OCI-LY7 (cell line): ENCODE measurements at regions not wholly inside any gene's neighbourhood (a gene's known extent, or its start where the extent isn't known, plus 50 kb on each side); places are given as distances from the start of the nearest gene placed in this dataset.

ENCODE experiments used
- BruUV-seq: library from RNA; stranded (reverse); fragments of 400-500 nt; replicated peaks from 2 replicates; lab custom pipeline; 2021; lab: Mats Ljungman, UMichigan
- CTCF ChIA-PET: fragments of 300-600 bp; sonication (Branson Sonifier 250); formaldehyde crosslinking; loops from one replicate; lab custom pipeline; 2022; ENCODE audit warnings: antibody characterized with exemption; ENCODE audit not compliant: unreplicated experiment; lab: Charles Lee
- POLR2A ChIA-PET: fragments of 300-600 bp; sonication (Branson Sonifier 250); formaldehyde crosslinking; loops from one replicate; lab custom pipeline; 2022; ENCODE audit warnings: antibody characterized with exemption; lab: Charles Lee
- DNase-seq: peaks from one replicate; pipeline ENCODE4 v3.0.0-alpha.2; 2015; ENCODE audit warnings: low spot score
- H2AFZ ChIP-seq: fragments of 200-600 bp; sonication (generic), shearing (Covaris generic); 2 replicates; pipeline ENCODE4 v1.6.1; 2014; ENCODE audit warnings: mild to moderate bottlenecking, antibody characterized with exemption, low read length, moderate library complexity
- H3K27ac ChIP-seq: fragments of 200-600 bp; sonication (generic); 2 replicates; pipeline ENCODE4 v1.5.1; 2014; ENCODE audit warnings: mixed run types, low read depth, mild to moderate bottlenecking, moderate library complexity, low read length, inconsistent platforms; ENCODE audit not compliant: poor library complexity, severe bottlenecking
- H3K36me3 ChIP-seq: fragments of 200-600 bp; sonication (generic); 2 replicates; pipeline ENCODE4 v1.6.1; 2014; ENCODE audit warnings: mild to moderate bottlenecking, antibody characterized with exemption, low read length, moderate library complexity, mixed read lengths; ENCODE audit not compliant: insufficient read depth
- H3K4me1 ChIP-seq: fragments of 200-600 bp; sonication (generic); 2 replicates; pipeline ENCODE4 v1.5.1; 2014; ENCODE audit warnings: mild to moderate bottlenecking, low read length; ENCODE audit not compliant: insufficient read depth, poor library complexity, severe bottlenecking
- H3K4me2 ChIP-seq: fragments of 200-600 bp; sonication (generic); 2 replicates; pipeline ENCODE4 v1.6.1; 2014; ENCODE audit warnings: mild to moderate bottlenecking, low read length
- H3K4me3 ChIP-seq: fragments of 200-600 bp; sonication (generic); 2 replicates; pipeline ENCODE4 v1.5.1; 2014; ENCODE audit warnings: mild to moderate bottlenecking, low read depth, low read length; ENCODE audit not compliant: poor library complexity, severe bottlenecking
- H3K79me2 ChIP-seq: fragments of 200-600 bp; sonication (generic); 2 replicates; pipeline ENCODE4 v1.6.1; 2016; ENCODE audit warnings: low read depth, mild to moderate bottlenecking, low read length, moderate library complexity, mixed read lengths; ENCODE audit not compliant: insufficient read depth
- H3K9me2 ChIP-seq: fragments of 200-600 bp; sonication (generic); 2 replicates; pipeline ENCODE4 v1.6.1; 2016; ENCODE audit warnings: mild to moderate bottlenecking, low read length, mixed read lengths; ENCODE audit not compliant: insufficient read depth
- H3K9me3 ChIP-seq: fragments of 200-600 bp; sonication (generic); 2 replicates; pipeline ENCODE4 v1.6.1; 2014; ENCODE audit warnings: mild to moderate bottlenecking, mixed run types, low read length, mixed read lengths
- H4K20me1 ChIP-seq: fragments of 200-600 bp; sonication (generic); 2 replicates; pipeline ENCODE4 v1.6.1; 2014; ENCODE audit warnings: mild to moderate bottlenecking, antibody characterized with exemption, low read length, moderate library complexity, mixed read lengths; ENCODE audit not compliant: insufficient read depth
- CTCF ChIP-seq: fragments of 200-600 bp; sonication (generic); conservative IDR thresholded peaks from 2 replicates; pipeline ENCODE4 v1.5.1; 2014; ENCODE audit warnings: mild to moderate bottlenecking, antibody characterized with exemption, low read length, moderate library complexity, mixed read lengths
- EZH2phosphoT487 ChIP-seq: fragments of 200-600 bp; sonication (generic); IDR thresholded peaks from 2 replicates; pipeline ENCODE4 v1.6.1; 2018; ENCODE audit warnings: low read depth, borderline replicate concordance, mild to moderate bottlenecking, mixed run types, antibody characterized with exemption, low read length, moderate library complexity, mixed read lengths
- intact Hi-C: fragments of 100-400 bp; cut with micrococcal nuclease; formaldehyde crosslinking; loops from one replicate; pipeline ENCODE4 v1.10.0; 2022; ENCODE audit not compliant: unreplicated experiment

- no peaks in the 10 kb centered on the region for H3K9me2 ChIP-seq
- BruUV-seq = no TSS peak
- H4K20me1 ChIP-seq = no peaks in the 10 kb centered on the region
- H3K27ac ChIP-seq = no peak overlapping the region
- no peak for TF ChIP-seq EZH2phosphoT487
- TF ChIP-seq CTCF = no peak
- no peaks in the 10 kb centered on the region for H3K79me2 ChIP-seq
- no peaks in the 10 kb centered on the region for H3K9me3 ChIP-seq
- H3K4me2 ChIP-seq = no peak overlapping the region
- H3K4me3 ChIP-seq = no peak overlapping the region
- CTCF ChIA-PET = no interaction called here
- intact Hi-C loops = no loop called here
- H3K36me3 ChIP-seq = no peaks in the 10 kb centered on the region
- no peak for DNase-seq
- H2AFZ ChIP-seq = no peak overlapping the region
- no peaks in the 10 kb centered on the region for H3K4me1 ChIP-seq
- POLR2A ChIA-PET = no interaction called here
Measured at GRCh38 chr7:17123020-17123419, 175.4 kb upstream of the AHR start.

- Histone ChIP-seq H3K4me3 (no peak overlapping the region), H3K79me2 (no peaks in the 10 kb centered on the region), H3K36me3 (no peaks in the 10 kb centered on the region), H3K4me2 (no peak overlapping the region), H2AFZ (no peak overlapping the region), H3K9me3 (no peaks in the 10 kb centered on the region), H3K9me2 (no peaks in the 10 kb centered on the region), H3K4me1 (no peaks in the 10 kb centered on the region), H3K27ac (no peak overlapping the region), H4K20me1 (no peaks in the 10 kb centered on the region)
- no TSS peak for BruUV-seq
- ChIA-PET CTCF (no interaction called here), POLR2A (interaction anchor here (0.6 to 2.3 kb wide), 4 partner anchors 14 to 116 kb away, joined by 3 to 8 read pairs (median 3); no protein-coding TSS in a partner anchor)
- TF ChIP-seq EZH2phosphoT487 (no peak), CTCF (no peak)
- DNase-seq = no peak
- intact Hi-C loops = no loop called here
Measured at GRCh38 chr7:17126413-17127268, 171.8 kb upstream of the AHR start.

GRCh38 chr7:17129218-17129617 is 169.2 kb upstream of the AHR start:
- Histone ChIP-seq H3K4me1 (no peaks in the 10 kb centered on the region), H3K27ac (no peak overlapping the region), H3K9me3 (no peaks in the 10 kb centered on the region), H3K9me2 (no peaks in the 10 kb centered on the region), H4K20me1 (no peaks in the 10 kb centered on the region), H3K4me3 (no peak overlapping the region), H3K36me3 (no peaks in the 10 kb centered on the region), H3K79me2 (no peaks in the 10 kb centered on the region), H2AFZ (no peak overlapping the region), H3K4me2 (no peak overlapping the region)
- no TSS peak for BruUV-seq
- TF ChIP-seq CTCF = no peak
- TF ChIP-seq EZH2phosphoT487 = no peak
- DNase-seq = no peak
- POLR2A ChIA-PET = interaction anchor here (0.7 kb wide), 2 partner anchors 9 to 1045 kb away, joined by 3 to 5 read pairs; no protein-coding TSS in a partner anchor
- CTCF ChIA-PET = no interaction called here
- intact Hi-C loops = no loop called here
